ENCODE measurements at regions not wholly inside any gene's neighbourhood (a gene's known extent, or its start where the extent isn't known, plus 50 kb on each side); places are given as distances from the start of the nearest gene placed in this dataset.

GRCh38 chr3:14338898-14339458 is 63.4 kb upstream of the SLC6A6 start:
- no peak for DNase-seq

- DNase-seq, result no peak
These were observed 61.3 kb upstream of the SLC6A6 start for GRCh38 chr3:14340960-14341708.

GRCh38 chr3:14343338-14344112 is 58.9 kb upstream of the SLC6A6 start:
- DNase-seq, result no peak

- DNase-seq, result no peak
These were observed 58.1 kb upstream of the SLC6A6 start for GRCh38 chr3:14344351-14344750.

GRCh38 chr3:14345496-14346150 is 56.8 kb upstream of the SLC6A6 start:
- DNase-seq, result no peak

- no peak for DNase-seq
These were observed 56.2 kb upstream of the SLC6A6 start for GRCh38 chr3:14346191-14346590.

GRCh38 chr3:14346642-14347041 is 55.8 kb upstream of the SLC6A6 start:
- no peak for DNase-seq

- no peak for DNase-seq
These were observed 55.3 kb upstream of the SLC6A6 start for GRCh38 chr3:14347110-14347509.

GRCh38 chr3:14351617-14352001 is 50.8 kb upstream of the SLC6A6 start:
- DNase-seq, result no peak

- no peak for DNase-seq
These were observed 50.3 kb upstream of the SLC6A6 start for GRCh38 chr3:14352002-14352627.

All from NCI-H1436 treated with DMSO at 0.1 percent for 48 hours (cell line).